ENCODE measurements at regions not wholly inside any gene's neighbourhood (a gene's known extent, or its start where the extent isn't known, plus 50 kb on each side); places are given as distances from the start of the nearest gene placed in this dataset.

GRCh38 chr18:55119016-55119415, 159.8 kb upstream of the CCDC68 start:
- TF ChIP-seq CTCF (optimal IDR thresholded peaks at IDR 0.05 in 1 of 3, IDR thresholded peaks at IDR 0.05 in 1 of 3, conservative IDR thresholded peaks at IDR 0.05 in 1 of 3; ENCODE audit: extremely low read depth in 1 of 3, insufficient read depth in 2 of 3, low read length in 3 of 3) (no peak), EZH2 (IDR thresholded peaks at IDR 0.05; ENCODE audit: low read length) (no peak)
